CD8-positive, alpha-beta memory T cell (primary cell): ENCODE measurements at regions not wholly inside any gene's neighbourhood (a gene's known extent, or its start where the extent isn't known, plus 50 kb on each side); places are given as distances from the start of the nearest gene placed in this dataset.

Source experiments
- CTCF ChIA-PET: fragments of 350-600 bp; sonication (Branson Sonifier 250); formaldehyde crosslinking; loops from one replicate; lab custom pipeline; 2021; ENCODE audit warnings: antibody characterized with exemption; lab: Charles Lee
- POLR2A ChIA-PET: fragments of 350-600 bp; sonication (Branson Sonifier 250); formaldehyde crosslinking; loops from one replicate; lab custom pipeline; 2021; ENCODE audit warnings: antibody characterized with exemption; lab: Charles Lee
- DNase-seq, 5 donors: peaks; one replicate each; pipeline versions ENCODE4 v3.0.0 to v3.0.0-alpha.2; 2020 to 2022; ENCODE audit warnings: mixed read lengths in 1 of 5
- H3K27ac ChIP-seq: one replicate; pipeline ENCODE4 v1.7.0; 2013; ENCODE audit warnings: low read depth, mild to moderate bottlenecking, low read length, moderate library complexity
- H3K27me3 ChIP-seq: 2 replicates; pipeline ENCODE4 v1.7.0; 2013; ENCODE audit warnings: low read length, mild to moderate bottlenecking; ENCODE audit not compliant: insufficient read depth, poor library complexity, severe bottlenecking
- H3K36me3 ChIP-seq: 2 replicates; pipeline ENCODE4 v1.7.0; 2013; ENCODE audit warnings: mild to moderate bottlenecking, low read length, moderate library complexity; ENCODE audit not compliant: insufficient read depth
- H3K4me1 ChIP-seq: 2 replicates; pipeline ENCODE4 v1.7.0; 2013; ENCODE audit warnings: mild to moderate bottlenecking, low read length, moderate library complexity; ENCODE audit not compliant: insufficient read depth
- H3K4me3 ChIP-seq: 2 replicates; pipeline ENCODE4 v1.7.0; 2013; ENCODE audit warnings: mild to moderate bottlenecking, low read length
- H3K9me3 ChIP-seq: 2 replicates; pipeline ENCODE4 v1.7.0; 2013; ENCODE audit warnings: mild to moderate bottlenecking, low read length
- H3K27ac Mint-ChIP-seq, 8 donors: one replicate each; pipeline ENCODE4 v1.8.0; 2020 to 2021; ENCODE audit warnings: mixed read lengths in 8 of 8, mild to moderate bottlenecking in 6 of 8, inconsistent platforms in 3 of 8, moderate library complexity in 3 of 8
- H3K27me3 Mint-ChIP-seq, 2 donors: one replicate each; pipeline ENCODE4 v1.8.0; 2020 to 2021; ENCODE audit warnings: mixed read lengths in 2 of 2, mild to moderate bottlenecking in 1 of 2, moderate library complexity in 1 of 2
- H3K36me3 Mint-ChIP-seq, 3 donors: one replicate each; pipeline ENCODE4 v1.8.0; 2020 to 2021; ENCODE audit warnings: mixed read lengths in 3 of 3, inconsistent platforms in 1 of 3, mild to moderate bottlenecking in 1 of 3
- H3K4me1 Mint-ChIP-seq, 3 donors: one replicate each; pipeline ENCODE4 v1.8.0; 2020 to 2021; ENCODE audit warnings: mixed read lengths in 3 of 3, inconsistent platforms in 1 of 3, mild to moderate bottlenecking in 1 of 3
- H3K4me3 Mint-ChIP-seq, 7 donors: one replicate each; pipeline ENCODE4 v1.8.0; 2020 to 2021; ENCODE audit warnings: mixed read lengths in 7 of 7, mild to moderate bottlenecking in 6 of 7, moderate library complexity in 4 of 7, inconsistent platforms in 2 of 7
- H3K9me3 Mint-ChIP-seq, 5 donors: one replicate each; pipeline ENCODE4 v1.8.0; 2020 to 2022; ENCODE audit warnings: mixed read lengths in 5 of 5, mild to moderate bottlenecking in 3 of 5, moderate library complexity in 2 of 5, inconsistent platforms in 1 of 5

- no peak overlapping the region for H3K27ac ChIP-seq
- H3K36me3 ChIP-seq: no peaks in the 10 kb centered on the region
- H3K9me3 Mint-ChIP-seq: peaks cover 0 to 7% (median 3%) of the 10 kb centered on the region in 5 donors
- no peak overlapping the region for H3K4me3 Mint-ChIP-seq
- no peak overlapping the region for H3K27ac Mint-ChIP-seq
- no peaks in the 10 kb centered on the region for H3K27me3 ChIP-seq
- CTCF ChIA-PET: no interaction called here
- H3K4me1 ChIP-seq: no peaks in the 10 kb centered on the region
- POLR2A ChIA-PET: no interaction called here
- H3K4me3 ChIP-seq: no peak overlapping the region
- H3K36me3 Mint-ChIP-seq: no peaks in the 10 kb centered on the region
- no peaks in the 10 kb centered on the region for H3K9me3 ChIP-seq
- no peak for DNase-seq
- H3K4me1 Mint-ChIP-seq: no peaks in the 10 kb centered on the region
- H3K27me3 Mint-ChIP-seq: peaks cover 4 to 8% of the 10 kb centered on the region in 2 donors
Observed at GRCh38 chr6:88262332-88262731, 96.2 kb upstream of the CNR1 start.

- Mint-ChIP-seq H3K4me3 (no peak overlapping the region), H3K36me3 (no peaks in the 10 kb centered on the region), H3K4me1 (no peaks in the 10 kb centered on the region), H3K27ac (no peak overlapping the region), H3K9me3 (peaks cover 0 to 15% (median 6%) of the 10 kb centered on the region in 5 donors), H3K27me3 (peaks cover 0 to 3% of the 10 kb centered on the region in 2 donors)
- ChIA-PET CTCF (no interaction called here), POLR2A (no interaction called here)
- Histone ChIP-seq H3K4me3 (no peak overlapping the region), H3K27me3 (no peaks in the 10 kb centered on the region), H3K36me3 (no peaks in the 10 kb centered on the region), H3K9me3 (no peaks in the 10 kb centered on the region), H3K4me1 (no peaks in the 10 kb centered on the region), H3K27ac (no peak overlapping the region)
- no peak for DNase-seq
Observed at GRCh38 chr6:88251301-88251700, 85.2 kb upstream of the CNR1 start.

GRCh38 chr6:88248709-88249321 lies 82.7 kb upstream of the CNR1 start:
- DNase-seq: no peak
- no peaks in the 10 kb centered on the region for H3K9me3 ChIP-seq
- Mint-ChIP-seq H3K9me3 (peaks cover 0 to 5% (median 3%) of the 10 kb centered on the region in 5 donors), H3K36me3 (no peaks in the 10 kb centered on the region), H3K27me3 (peaks cover 3 to 5% of the 10 kb centered on the region in 2 donors), H3K4me3 (no peak overlapping the region), H3K4me1 (no peaks in the 10 kb centered on the region), H3K27ac (no peak overlapping the region)
- H3K36me3 ChIP-seq: no peaks in the 10 kb centered on the region
- POLR2A ChIA-PET: no interaction called here
- H3K4me1 ChIP-seq: no peaks in the 10 kb centered on the region
- H3K4me3 ChIP-seq: no peak overlapping the region
- CTCF ChIA-PET: no interaction called here
- no peak overlapping the region for H3K27ac ChIP-seq
- no peaks in the 10 kb centered on the region for H3K27me3 ChIP-seq

GRCh38 chr6:88246654-88247053 lies 80.5 kb upstream of the CNR1 start:
- no peaks in the 10 kb centered on the region for H3K27me3 ChIP-seq
- POLR2A ChIA-PET: no interaction called here
- H3K27ac Mint-ChIP-seq: no peak overlapping the region
- CTCF ChIA-PET: no interaction called here
- H3K4me1 Mint-ChIP-seq: no peaks in the 10 kb centered on the region
- H3K9me3 Mint-ChIP-seq: peaks cover 0 to 9% (median 3%) of the 10 kb centered on the region in 5 donors
- H3K36me3 ChIP-seq: no peaks in the 10 kb centered on the region
- no peak overlapping the region for H3K4me3 ChIP-seq
- no peak overlapping the region for H3K27ac ChIP-seq
- H3K4me3 Mint-ChIP-seq: no peak overlapping the region
- H3K27me3 Mint-ChIP-seq: peaks cover 2 to 5% of the 10 kb centered on the region in 2 donors
- no peaks in the 10 kb centered on the region for H3K36me3 Mint-ChIP-seq
- no peaks in the 10 kb centered on the region for H3K9me3 ChIP-seq
- no peaks in the 10 kb centered on the region for H3K4me1 ChIP-seq
- DNase-seq: no peak

- Histone ChIP-seq H3K27me3 (no peaks in the 10 kb centered on the region), H3K36me3 (no peaks in the 10 kb centered on the region), H3K4me1 (no peaks in the 10 kb centered on the region), H3K27ac (no peak overlapping the region), H3K4me3 (no peak overlapping the region), H3K9me3 (no peaks in the 10 kb centered on the region)
- H3K4me1 Mint-ChIP-seq: no peaks in the 10 kb centered on the region
- POLR2A ChIA-PET: no interaction called here
- CTCF ChIA-PET: no interaction called here
- no peaks in the 10 kb centered on the region for H3K36me3 Mint-ChIP-seq
- no peak for DNase-seq
- H3K27me3 Mint-ChIP-seq: peaks cover 2 to 5% of the 10 kb centered on the region in 2 donors
- H3K27ac Mint-ChIP-seq: no peak overlapping the region
- peaks cover 0 to 12% (median 3%) of the 10 kb centered on the region in 5 donors for H3K9me3 Mint-ChIP-seq
- no peak overlapping the region for H3K4me3 Mint-ChIP-seq
Observed at GRCh38 chr6:88244721-88245120, 78.6 kb upstream of the CNR1 start.

GRCh38 chr6:88238901-88239300 lies 72.8 kb upstream of the CNR1 start:
- H3K9me3 ChIP-seq: no peaks in the 10 kb centered on the region
- ChIA-PET CTCF (no interaction called here), POLR2A (no interaction called here)
- H3K27me3 ChIP-seq: no peaks in the 10 kb centered on the region
- H3K36me3 Mint-ChIP-seq: no peaks in the 10 kb centered on the region
- no peak for DNase-seq
- no peaks in the 10 kb centered on the region for H3K4me1 ChIP-seq
- H3K36me3 ChIP-seq: no peaks in the 10 kb centered on the region
- H3K4me3 Mint-ChIP-seq: no peak overlapping the region
- H3K4me1 Mint-ChIP-seq: no peaks in the 10 kb centered on the region
- no peak overlapping the region for H3K27ac Mint-ChIP-seq
- peaks cover 0 to 12% (median 3%) of the 10 kb centered on the region in 5 donors for H3K9me3 Mint-ChIP-seq
- no peak overlapping the region for H3K27ac ChIP-seq
- no peak overlapping the region for H3K4me3 ChIP-seq
- H3K27me3 Mint-ChIP-seq: no peaks in the 10 kb centered on the region

- Mint-ChIP-seq H3K36me3 (no peaks in the 10 kb centered on the region), H3K27ac (no peak overlapping the region), H3K27me3 (no peaks in the 10 kb centered on the region), H3K4me1 (no peaks in the 10 kb centered on the region), H3K9me3 (peaks cover 0 to 12% (median 4%) of the 10 kb centered on the region in 5 donors), H3K4me3 (no peak overlapping the region)
- Histone ChIP-seq H3K9me3 (no peaks in the 10 kb centered on the region), H3K4me3 (no peak overlapping the region), H3K4me1 (no peaks in the 10 kb centered on the region), H3K27me3 (no peaks in the 10 kb centered on the region), H3K27ac (no peak overlapping the region), H3K36me3 (no peaks in the 10 kb centered on the region)
- POLR2A ChIA-PET: no interaction called here
- CTCF ChIA-PET: interaction anchor here (1.2 kb wide), 1 partner anchor 633 kb away, joined by 3 read pairs; no protein-coding TSS in a partner anchor
- no peak for DNase-seq
Observed at GRCh38 chr6:88238065-88238464, 71.9 kb upstream of the CNR1 start.

GRCh38 chr6:88236612-88237360 lies 70.6 kb upstream of the CNR1 start:
- Mint-ChIP-seq H3K4me1 (no peaks in the 10 kb centered on the region), H3K4me3 (no peak overlapping the region), H3K36me3 (no peaks in the 10 kb centered on the region), H3K27ac (no peak overlapping the region), H3K27me3 (no peaks in the 10 kb centered on the region), H3K9me3 (peaks cover 8 to 17% (median 11%) of the 10 kb centered on the region in 5 donors)
- no peak overlapping the region for H3K27ac ChIP-seq
- no peaks in the 10 kb centered on the region for H3K36me3 ChIP-seq
- POLR2A ChIA-PET: no interaction called here
- H3K27me3 ChIP-seq: no peaks in the 10 kb centered on the region
- H3K4me3 ChIP-seq: no peak overlapping the region
- H3K4me1 ChIP-seq: no peaks in the 10 kb centered on the region
- no peak for DNase-seq
- H3K9me3 ChIP-seq: no peaks in the 10 kb centered on the region
- CTCF ChIA-PET: no interaction called here
